Left forelimb (tissue), 1 donor: ENCODE measurements at regions not wholly inside any gene's neighbourhood (a gene's known extent, or its start where the extent isn't known, plus 50 kb on each side); places are given as distances from the start of the nearest gene placed in this dataset.

ENCODE experiments used
- DNase-seq: peaks from one replicate; pipeline ENCODE4 v3.0.0-alpha.2; 2018; ENCODE audit warnings: low spot score

DNA sequence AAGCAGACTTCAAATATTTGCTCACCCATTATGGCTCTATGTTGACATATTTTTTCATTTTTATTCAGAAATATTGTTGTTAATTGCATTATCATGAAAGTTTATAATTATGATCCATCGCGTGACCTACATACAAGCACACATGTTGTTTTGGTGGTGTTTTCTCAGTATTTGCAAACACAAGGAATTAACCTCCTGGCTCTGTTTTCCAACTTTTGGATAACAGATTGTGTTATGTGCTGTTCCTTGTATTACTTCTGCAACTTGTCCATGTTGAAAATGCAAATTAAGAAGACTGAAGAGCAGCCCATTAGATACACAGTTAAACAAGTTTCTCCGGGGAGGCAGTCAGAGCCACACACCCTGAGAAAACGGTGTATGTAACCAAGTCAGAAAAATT, 201.2 kb downstream of the SEC23A start:
- DNase-seq: no peak

- DNase-seq: no peak
Measured at GRCh38 chr14:38900887-38901286, 202.1 kb downstream of the SEC23A start.

- no peak for DNase-seq
Measured at GRCh38 chr14:38887696-38888095, 215.3 kb downstream of the SEC23A start.

- no peak for DNase-seq
Measured at GRCh38 chr14:38884109-38884508, 218.9 kb downstream of the SEC23A start.

DNA sequence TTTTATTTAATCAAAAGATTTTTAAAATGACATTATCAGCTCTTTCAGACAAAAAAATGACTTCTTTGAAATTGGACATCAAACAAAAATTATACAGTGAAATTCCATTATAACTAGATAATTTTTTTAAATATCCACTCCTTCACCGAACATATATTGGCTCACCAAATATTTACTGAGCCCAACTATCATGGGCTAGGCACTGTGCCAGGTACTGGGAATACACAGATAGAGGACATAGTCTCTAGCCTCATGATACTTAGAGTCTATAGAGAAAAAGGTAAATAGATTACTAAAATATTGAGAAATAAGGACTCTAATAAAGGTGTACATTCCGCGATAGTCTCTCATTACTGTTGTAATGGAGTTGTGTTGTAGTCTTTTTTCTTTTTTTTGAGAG, 219.9 kb downstream of the SEC23A start:
- no peak for DNase-seq

DNA sequence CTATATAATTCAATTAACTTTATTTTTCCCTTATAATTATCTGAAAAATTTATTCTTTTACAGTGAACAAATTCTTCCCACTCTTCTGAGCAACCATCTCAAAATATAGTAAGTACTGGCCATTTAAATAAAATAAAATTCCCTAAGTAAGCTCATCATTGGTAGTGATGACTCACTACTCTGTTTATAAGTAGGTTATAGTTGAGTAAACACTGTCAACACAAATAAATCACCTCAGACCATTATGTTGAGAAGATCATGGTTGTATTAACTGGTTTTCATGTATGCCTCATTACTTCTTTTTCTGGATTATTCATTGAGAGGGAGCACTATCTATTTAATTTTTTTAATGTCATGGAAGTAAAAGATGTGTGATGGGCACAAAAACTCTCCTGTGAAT, 220.5 kb downstream of the SEC23A start:
- DNase-seq: no peak

- no peak for DNase-seq
Measured at GRCh38 chr14:38880643-38881524, 222.2 kb downstream of the SEC23A start.

DNA sequence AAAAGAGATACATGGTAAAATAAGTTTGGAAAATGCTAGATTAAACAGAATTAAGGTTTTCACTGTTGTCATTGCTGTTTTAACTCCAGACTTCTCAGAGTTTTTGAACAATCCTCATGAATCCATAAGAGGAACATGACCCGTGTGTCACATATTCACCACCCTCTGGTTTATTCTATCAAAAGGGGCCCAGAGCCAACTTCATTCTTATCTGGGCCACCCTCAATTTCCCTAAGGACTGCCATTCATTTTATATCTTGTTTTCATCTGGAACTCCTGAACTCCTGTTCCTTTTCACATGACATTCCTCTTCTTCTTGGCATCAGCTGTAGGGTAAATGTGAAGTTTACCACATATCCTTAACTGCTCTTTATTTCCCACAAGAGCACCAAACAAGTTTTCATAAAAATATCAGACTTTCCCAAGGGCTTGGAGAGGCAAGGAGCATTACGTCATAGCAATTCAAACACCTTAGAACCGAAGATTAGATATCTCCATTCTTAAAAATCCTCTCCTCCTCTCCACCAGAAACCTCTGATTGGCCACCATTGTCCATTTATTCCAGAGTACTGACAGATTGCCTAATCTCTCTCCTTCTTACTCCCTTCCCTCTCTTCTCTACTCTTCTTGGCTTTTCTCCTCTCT, 225.2 kb downstream of the SEC23A start:
- DNase-seq: no peak

- DNase-seq: no peak
Measured at GRCh38 chr14:38874721-38875120, 228.3 kb downstream of the SEC23A start.

DNA sequence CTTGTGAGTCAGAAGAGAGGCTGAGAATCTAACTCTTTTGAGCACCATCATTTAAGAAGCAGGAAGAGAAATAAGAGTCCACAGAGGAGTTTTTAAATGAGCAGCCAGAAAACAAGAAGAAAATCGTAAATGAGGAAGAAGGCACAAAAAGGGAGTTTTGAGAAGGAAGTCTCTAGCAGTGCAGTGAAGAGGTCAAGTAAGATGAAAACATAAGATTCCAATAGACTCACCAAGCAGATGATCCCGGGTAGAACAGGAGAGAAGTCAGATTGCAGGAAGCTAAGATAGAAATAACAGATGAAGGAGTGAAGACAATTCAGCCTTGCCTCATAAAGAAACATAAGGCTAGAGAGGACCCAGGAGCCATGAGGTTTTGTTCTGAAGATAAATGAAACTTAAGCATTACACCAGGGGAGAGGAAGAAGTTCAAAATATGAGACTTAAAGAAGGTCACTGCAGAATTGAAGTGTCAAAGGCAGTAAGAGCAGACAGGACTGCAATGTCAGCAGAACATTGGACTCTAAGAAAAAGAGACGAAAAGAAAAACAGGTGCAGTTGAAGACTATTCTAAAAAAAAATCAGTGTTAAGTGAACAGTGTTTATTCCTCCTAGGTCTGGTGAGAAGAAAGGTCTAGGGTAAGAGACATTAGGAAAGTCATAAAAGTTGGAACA, 229.0 kb downstream of the SEC23A start:
- DNase-seq: no peak

DNA sequence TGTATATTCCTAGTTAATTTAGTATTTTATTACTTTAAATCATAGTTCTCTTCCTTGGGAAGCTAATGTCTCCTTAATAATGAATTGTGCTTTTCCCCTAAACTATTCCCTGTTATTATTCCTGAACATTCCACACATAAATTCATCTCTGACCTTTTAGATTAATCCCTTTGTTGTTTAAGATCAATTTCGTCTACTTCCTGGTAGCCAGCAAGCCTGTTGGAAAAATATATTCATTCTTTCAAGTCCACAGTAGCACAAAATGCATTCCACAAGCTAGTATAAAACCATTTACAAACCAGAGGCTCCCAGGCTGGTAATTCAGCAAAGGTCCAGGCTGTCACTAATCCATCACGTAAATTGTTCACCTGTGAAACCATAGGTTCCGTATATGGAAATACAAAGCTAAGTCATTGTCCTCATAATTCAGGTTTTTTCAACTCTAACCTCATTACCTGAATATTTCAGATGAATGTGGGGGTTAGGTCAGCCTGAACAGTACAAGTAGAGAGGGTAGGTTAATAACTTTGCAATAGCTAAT, 232.7 kb downstream of the SEC23A start:
- no peak for DNase-seq

DNA sequence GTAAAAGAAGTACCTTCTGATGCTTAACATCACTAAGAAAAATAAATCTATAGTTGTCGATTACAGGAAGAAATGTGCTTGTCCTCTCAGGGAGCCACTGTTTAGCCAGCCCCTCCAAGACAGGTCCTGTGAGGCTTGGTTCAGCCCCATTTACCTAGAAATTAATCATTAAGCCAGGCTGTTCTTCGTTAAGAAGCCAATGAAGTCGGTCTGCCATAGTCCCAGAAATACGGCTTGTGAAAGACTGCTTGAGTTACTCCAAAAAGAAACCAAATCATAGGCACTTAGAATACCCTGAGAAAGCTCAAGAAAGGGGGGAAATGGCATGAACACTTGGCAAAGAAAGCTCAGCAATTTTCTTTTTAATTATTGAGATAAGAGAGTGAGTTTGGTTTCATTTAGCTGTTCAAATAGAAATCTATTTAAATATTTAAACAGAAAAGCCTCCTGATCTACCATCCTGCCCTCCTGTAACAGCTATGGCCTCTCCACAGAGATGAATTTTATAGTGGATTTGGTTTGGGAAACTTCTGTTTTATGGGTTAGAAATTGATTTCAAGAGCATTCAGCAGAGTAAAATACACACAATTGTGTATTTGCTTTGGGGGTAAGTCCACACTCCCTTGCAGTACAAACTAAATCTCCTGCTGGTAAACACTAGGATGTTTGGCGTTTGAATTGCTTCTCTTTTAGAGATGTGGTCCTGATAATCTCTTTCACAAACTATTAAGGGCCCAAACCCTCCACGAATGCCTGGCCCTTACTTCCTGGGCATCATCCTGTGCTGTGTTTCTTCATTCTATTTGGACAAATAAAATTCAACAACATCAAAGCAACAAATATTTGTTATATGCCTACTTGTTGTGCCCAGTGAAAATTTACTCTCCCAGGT, 234.4 kb downstream of the SEC23A start:
- no peak for DNase-seq

GRCh38 chr14:38867561-38868150, 235.4 kb downstream of the SEC23A start:
- DNase-seq: peak; percentile 68

DNA sequence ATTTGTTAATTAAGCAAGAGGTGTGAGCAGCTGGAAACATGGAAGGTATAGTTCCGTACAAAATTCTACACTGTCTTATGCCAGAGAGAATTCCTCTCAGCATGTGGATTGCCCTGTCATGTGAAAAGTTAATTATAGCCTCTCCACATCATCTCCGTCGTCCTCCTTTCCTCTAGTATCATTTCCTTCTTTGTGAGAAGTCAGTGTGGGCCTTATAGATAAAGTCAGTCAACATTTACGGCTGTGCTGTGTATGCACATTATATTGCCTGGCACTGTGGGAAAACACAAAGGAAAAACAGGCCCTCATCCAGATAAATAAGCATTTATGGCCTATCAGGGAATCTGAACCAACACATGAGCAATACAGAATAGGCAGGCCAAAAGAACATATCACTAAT, 236.6 kb downstream of the SEC23A start:
- no peak for DNase-seq

- DNase-seq: no peak
Measured at GRCh38 chr14:38862366-38862765, 240.7 kb downstream of the SEC23A start.

GRCh38 chr14:38860530-38860929, 242.5 kb downstream of the SEC23A start:
- DNase-seq: no peak

- DNase-seq: no peak
Measured at GRCh38 chr14:38856798-38857197, 246.2 kb downstream of the SEC23A start.

GRCh38 chr14:38855513-38855912, 247.5 kb downstream of the SEC23A start:
- DNase-seq: no peak

DNA sequence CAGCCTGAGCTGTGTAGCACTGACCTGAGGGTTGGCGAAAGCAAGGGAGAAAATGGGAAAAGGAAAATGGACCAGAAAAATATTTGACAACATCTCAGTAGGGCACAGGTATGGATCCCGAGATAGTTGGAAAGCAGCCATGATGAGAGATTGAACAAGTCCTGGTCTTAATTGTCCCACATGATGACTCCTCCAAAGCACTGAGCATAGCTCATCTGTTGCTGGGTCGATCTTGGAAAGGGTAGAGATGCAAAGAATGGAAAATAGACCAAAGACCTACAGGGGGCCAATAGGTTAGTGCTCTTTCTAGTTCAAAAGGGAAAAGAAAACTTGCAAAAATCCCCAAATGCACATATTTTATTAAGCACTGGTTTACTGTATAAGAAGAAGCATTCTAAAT, 251.9 kb downstream of the SEC23A start:
- DNase-seq: no peak

- DNase-seq: no peak
Measured at GRCh38 chr14:38850664-38851063, 252.4 kb downstream of the SEC23A start.

GRCh38 chr14:38848243-38848935, 254.6 kb downstream of the SEC23A start:
- no peak for DNase-seq
